Neuronal stem cell (in vitro differentiated cells): ENCODE measurements at regions not wholly inside any gene's neighbourhood (a gene's known extent, or its start where the extent isn't known, plus 50 kb on each side); places are given as distances from the start of the nearest gene placed in this dataset.

Experiments used
- DNase-seq: peaks from one replicate; pipeline ENCODE4 v3.0.0-alpha.2; 2013; ENCODE audit warnings: low spot score
- H2AFZ ChIP-seq: one replicate; pipeline ENCODE4 v1.6.1; 2013; ENCODE audit warnings: mild to moderate bottlenecking, low read length, inconsistent platforms
- H2AK5ac ChIP-seq: 2 replicates; pipeline ENCODE4 v1.6.1; 2013; ENCODE audit warnings: low read depth, mild to moderate bottlenecking, inconsistent platforms, low read length, moderate library complexity, mixed read lengths
- H2BK120ac ChIP-seq: 2 replicates; pipeline ENCODE4 v1.6.1; 2013; ENCODE audit warnings: low read depth, mild to moderate bottlenecking, inconsistent platforms, low read length, moderate library complexity, mixed read lengths
- H2BK12ac ChIP-seq: one replicate; pipeline ENCODE4 v1.6.1; 2013; ENCODE audit warnings: low read length, inconsistent platforms
- H2BK15ac ChIP-seq: 2 replicates; pipeline ENCODE4 v1.6.1; 2013; ENCODE audit warnings: mild to moderate bottlenecking, low read length, inconsistent platforms, mixed read lengths
- H2BK5ac ChIP-seq: one replicate; pipeline ENCODE4 v1.6.1; 2013; ENCODE audit warnings: inconsistent platforms, mild to moderate bottlenecking, low read length, moderate library complexity
- H3K14ac ChIP-seq: one replicate; pipeline ENCODE4 v1.6.1; 2013; ENCODE audit warnings: low read length, inconsistent platforms
- H3K18ac ChIP-seq: 2 replicates; pipeline ENCODE4 v1.6.1; 2013; ENCODE audit warnings: low read length, inconsistent platforms
- H3K23ac ChIP-seq: 2 replicates; pipeline ENCODE4 v1.6.1; 2013; ENCODE audit warnings: low read depth, mild to moderate bottlenecking, mixed read lengths, low read length, inconsistent platforms; ENCODE audit not compliant: poor library complexity
- H3K27ac ChIP-seq: replicated peaks from 3 replicates; pipeline ENCODE4 v1.5.1; 2013; ENCODE audit warnings: low read length, inconsistent platforms
- H3K27me3 ChIP-seq, 3 experiments: 2 replicates each; pipeline ENCODE4 v1.6.1; 2013; ENCODE audit warnings: low read length in 3 of 3, mild to moderate bottlenecking in 2 of 3, inconsistent platforms in 1 of 3, low read depth in 1 of 3, mixed read lengths in 1 of 3, moderate library complexity in 1 of 3; ENCODE audit not compliant: control insufficient read depth in 3 of 3, insufficient read depth in 3 of 3
- H3K36me3 ChIP-seq, 2 donors: replicated peaks in 1 of 2; 2 replicates each; pipeline ENCODE4 v1.6.1; 2013; ENCODE audit warnings: low read length in 2 of 2; ENCODE audit not compliant: control insufficient read depth in 2 of 2, insufficient read depth in 2 of 2
- H3K4ac ChIP-seq: 2 replicates; pipeline ENCODE4 v1.6.1; 2013; ENCODE audit warnings: inconsistent platforms, mild to moderate bottlenecking, low read length, moderate library complexity
- H3K4me1 ChIP-seq, 2 donors: 1 replicate in 1 of 2; 2 replicates in 1 of 2; pipeline ENCODE4 v1.6.1; 2013; ENCODE audit warnings: low read length in 2 of 2, low read depth in 1 of 2; ENCODE audit not compliant: control insufficient read depth in 2 of 2, insufficient read depth in 1 of 2
- H3K4me2 ChIP-seq: one replicate; pipeline ENCODE4 v1.6.1; 2013; ENCODE audit warnings: mild to moderate bottlenecking, low read length, inconsistent platforms; ENCODE audit not compliant: insufficient read depth, poor library complexity, severe bottlenecking
- H3K4me3 ChIP-seq, 2 donors: 2 replicates each; pipeline ENCODE4 v1.5.1; 2013; ENCODE audit warnings: low read length in 2 of 2, mild to moderate bottlenecking in 2 of 2, inconsistent platforms in 1 of 2, moderate library complexity in 1 of 2
- H3K79me1 ChIP-seq: one replicate; pipeline ENCODE4 v1.6.1; 2013; ENCODE audit warnings: low read depth, mild to moderate bottlenecking, inconsistent platforms, low read length, moderate library complexity
- H3K9ac ChIP-seq: one replicate; pipeline ENCODE4 v1.6.1; 2013; ENCODE audit warnings: mild to moderate bottlenecking, low read depth, low read length, inconsistent platforms; ENCODE audit not compliant: poor library complexity
- H3K9me3 ChIP-seq, 2 donors: replicated peaks in 1 of 2; 2 replicates each; pipeline versions ENCODE3 to v1.6.1; 2013; ENCODE audit warnings: low read length in 2 of 2, mild to moderate bottlenecking in 2 of 2, inconsistent platforms in 1 of 2, low read depth in 1 of 2, mixed read lengths in 1 of 2, moderate library complexity in 1 of 2; ENCODE audit not compliant: control insufficient read depth in 2 of 2, insufficient read depth in 1 of 2
- H4K8ac ChIP-seq: one replicate; pipeline ENCODE4 v1.6.1; 2013; ENCODE audit warnings: low read depth, mild to moderate bottlenecking, inconsistent platforms, low read length, moderate library complexity
- H4K91ac ChIP-seq: one replicate; pipeline ENCODE4 v1.6.1; 2013; ENCODE audit warnings: low read length, low read depth, mild to moderate bottlenecking, inconsistent platforms; ENCODE audit not compliant: poor library complexity
- WGBS, 2 donors: extraction: QIAGEN DNeasy Blood & Tissue Kit; methylation state at CpG; one replicate each; pipeline ENCODE4 v1.1.7; 2013; ENCODE audit warnings: missing lambda C conversion rate in 2 of 2, mixed read lengths in 1 of 2; ENCODE audit not compliant: insufficient read length in 2 of 2, insufficient replicate concordance in 1 of 2; ENCODE audit errors: extremely low coverage in 2 of 2; 5-methylcytosine and 5-hydroxymethylcytosine counted together

- H2BK5ac ChIP-seq: no peak overlapping the region
- no peak for DNase-seq
- peaks cover 0 to 26% (median 0%) of the 10 kb centered on the region in 3 experiments for H3K27me3 ChIP-seq
- H3K4ac ChIP-seq: no peak overlapping the region
- no peak overlapping the region for H3K4me3 ChIP-seq
- no peak overlapping the region for H2BK12ac ChIP-seq
- H3K23ac ChIP-seq: no peak overlapping the region
- H3K27ac ChIP-seq: no peak overlapping the region
- no peak overlapping the region for H3K14ac ChIP-seq
- WGBS, 2 donors: no CpG with 5 or more reads among the region's 4 CpGs
- H4K91ac ChIP-seq: no peak overlapping the region
- no peak overlapping the region for H3K4me2 ChIP-seq
- no peaks in the 10 kb centered on the region for H3K79me1 ChIP-seq
- no peak overlapping the region for H2AFZ ChIP-seq
- no peak overlapping the region for H2BK120ac ChIP-seq
- no peaks in the 10 kb centered on the region for H3K36me3 ChIP-seq
- H3K4me1 ChIP-seq: peaks cover 0 to 6% of the 10 kb centered on the region in 2 donors
- no peak overlapping the region for H2AK5ac ChIP-seq
- H4K8ac ChIP-seq: no peak overlapping the region
- H2BK15ac ChIP-seq: no peak overlapping the region
- no peak overlapping the region for H3K18ac ChIP-seq
- no peaks in the 10 kb centered on the region for H3K9me3 ChIP-seq
- no peak overlapping the region for H3K9ac ChIP-seq
Observed at GRCh38 chr1:201612645-201613044, 73.7 kb downstream of the NAV1 start.

DNA sequence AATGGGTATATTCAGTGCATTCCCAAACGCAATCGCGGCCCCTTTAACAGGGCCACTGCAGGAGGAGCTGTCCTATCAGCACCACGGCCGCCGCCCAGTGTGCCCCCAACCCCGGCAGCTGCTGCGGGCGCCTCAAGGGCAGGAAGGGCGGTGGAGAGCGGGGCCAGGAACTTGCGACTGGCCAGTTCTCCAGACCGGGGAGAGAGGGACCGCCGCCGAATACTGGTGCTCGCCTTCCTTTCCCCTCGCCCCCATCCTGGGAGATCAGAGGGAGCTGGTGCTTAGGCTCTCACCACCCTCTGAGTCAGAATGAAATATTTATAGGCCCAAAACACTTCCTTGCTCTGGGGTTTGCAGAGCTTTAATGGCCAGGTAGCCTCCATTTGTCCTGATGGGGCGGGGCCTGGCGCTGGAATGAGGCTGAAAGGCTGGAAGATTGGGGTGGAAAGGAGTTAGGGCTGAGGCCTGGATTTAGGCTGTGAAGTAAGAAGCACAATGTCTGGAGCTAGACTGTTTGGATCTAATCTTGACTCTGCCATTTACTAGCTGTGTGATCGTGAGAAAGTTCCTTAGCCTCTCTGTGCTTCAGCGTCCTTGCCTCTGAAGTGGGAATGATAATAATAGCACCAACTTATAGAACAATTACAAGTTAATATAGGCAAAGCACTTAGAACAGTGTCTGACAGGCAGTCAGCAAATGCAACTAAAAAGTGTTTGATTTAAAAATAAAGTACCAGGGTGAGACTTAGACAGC is 75.5 kb downstream of the NAV1 start:
- Histone ChIP-seq H3K4me2 (no peak overlapping the region), H3K79me1 (no peaks in the 10 kb centered on the region), H3K36me3 (no peaks in the 10 kb centered on the region), H3K4ac (no peak overlapping the region), H3K27ac (no peak overlapping the region), H4K91ac (no peak overlapping the region), H2BK12ac (no peak overlapping the region), H3K18ac (no peak overlapping the region), H2BK15ac (no peak overlapping the region), H3K14ac (no peak overlapping the region), H3K23ac (no peak overlapping the region), H3K9ac (no peak overlapping the region), H3K9me3 (no peaks in the 10 kb centered on the region), H2BK5ac (no peak overlapping the region), H2AK5ac (no peak overlapping the region), H4K8ac (no peak overlapping the region), H2AFZ (no peak overlapping the region), H3K4me3 (no peak overlapping the region), H3K27me3 (peaks cover 0 to 21% (median 0%) of the 10 kb centered on the region in 3 experiments), H2BK120ac (no peak overlapping the region), H3K4me1 (peaks cover 0 to 6% of the 10 kb centered on the region in 2 donors)
- DNase-seq: peak; percentile 58
- no CpG with 5 or more reads among the region's 22 CpGs for WGBS, 2 donors

- H4K8ac ChIP-seq: no peak overlapping the region
- H3K4me1 ChIP-seq: peaks cover 0 to 1% of the 10 kb centered on the region in 2 donors
- H3K4me2 ChIP-seq: no peak overlapping the region
- H3K14ac ChIP-seq: no peak overlapping the region
- H3K9ac ChIP-seq: no peak overlapping the region
- H2BK120ac ChIP-seq: no peak overlapping the region
- H3K36me3 ChIP-seq: no peaks in the 10 kb centered on the region
- no peak overlapping the region for H2BK12ac ChIP-seq
- H3K27ac ChIP-seq: no peak overlapping the region
- no CpG with 5 or more reads among the region's 3 CpGs for WGBS, 2 donors
- no peak overlapping the region for H2AFZ ChIP-seq
- no peaks in the 10 kb centered on the region for H3K9me3 ChIP-seq
- no peak overlapping the region for H2AK5ac ChIP-seq
- no peak overlapping the region for H3K4me3 ChIP-seq
- no peak overlapping the region for H2BK5ac ChIP-seq
- no peak overlapping the region for H3K18ac ChIP-seq
- no peak for DNase-seq
- peaks cover 0 to 15% (median 0%) of the 10 kb centered on the region in 3 experiments for H3K27me3 ChIP-seq
- H3K79me1 ChIP-seq: no peaks in the 10 kb centered on the region
- no peak overlapping the region for H3K23ac ChIP-seq
- H2BK15ac ChIP-seq: no peak overlapping the region
- H3K4ac ChIP-seq: no peak overlapping the region
- no peak overlapping the region for H4K91ac ChIP-seq
Observed at GRCh38 chr1:201617157-201617556, 78.2 kb downstream of the NAV1 start.

DNA sequence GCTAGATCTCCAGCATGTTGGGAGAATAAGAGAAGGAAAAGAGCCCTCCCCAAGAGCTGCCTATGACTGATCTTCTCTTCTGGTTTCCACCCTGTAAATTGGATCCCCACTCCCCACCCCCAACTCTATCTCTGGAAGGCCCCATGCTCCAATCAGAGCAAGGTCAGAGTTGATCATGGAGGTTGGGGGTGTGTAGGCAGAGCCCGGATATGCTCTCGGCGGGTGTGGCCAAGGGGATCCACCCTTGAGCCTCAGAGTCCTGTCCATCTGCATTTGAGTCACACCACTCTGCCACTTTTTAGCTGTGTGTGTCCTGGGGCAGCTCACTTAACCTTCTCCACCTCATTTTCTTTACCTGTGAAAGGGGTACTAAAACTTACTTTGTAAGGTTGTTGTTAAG is 79.5 kb downstream of the NAV1 start:
- Histone ChIP-seq H3K23ac (no peak overlapping the region), H3K4me3 (no peak overlapping the region), H3K4ac (no peak overlapping the region), H3K18ac (no peak overlapping the region), H2AK5ac (no peak overlapping the region), H3K4me2 (no peak overlapping the region), H2BK12ac (no peak overlapping the region), H3K27ac (no peak overlapping the region), H2BK5ac (no peak overlapping the region), H4K91ac (no peak overlapping the region), H3K36me3 (no peaks in the 10 kb centered on the region), H3K4me1 (peaks cover 0 to 1% of the 10 kb centered on the region in 2 donors), H3K27me3 (peaks cover 0 to 11% (median 0%) of the 10 kb centered on the region in 3 experiments), H3K9me3 (no peaks in the 10 kb centered on the region), H3K9ac (no peak overlapping the region), H4K8ac (no peak overlapping the region), H2BK15ac (no peak overlapping the region), H3K14ac (no peak overlapping the region), H2AFZ (no peak overlapping the region), H2BK120ac (no peak overlapping the region), H3K79me1 (no peaks in the 10 kb centered on the region)
- no CpG with 5 or more reads among the region's 3 CpGs for WGBS, 2 donors
- DNase-seq: no peak
